K562 (cell line): ENCODE measurements at regions not wholly inside any gene's neighbourhood (a gene's known extent, or its start where the extent isn't known, plus 50 kb on each side); places are given as distances from the start of the nearest gene placed in this dataset.

Source experiments
- ATAC-seq: fragments of 200-7000 bp; cut with Tn5 transposase; 3 replicates; pipeline ENCODE4 v1.9.1; 2020; ENCODE audit warnings: moderate library complexity
- BruUV-seq: library from RNA; stranded (reverse); fragments of 400-500 nt; replicated peaks from 2 replicates; lab custom pipeline; 2021; lab: Mats Ljungman, UMichigan
- CTCF ChIA-PET: fragments of 300-600 bp; formaldehyde crosslinking; extraction: SDS; loops from one replicate; lab custom pipeline; 2021; ENCODE audit warnings: low intra/inter-chr PET ratio; lab: Yijun Ruan, JAX
- POLR2A ChIA-PET: fragments of 300-600, 350-650 bp; sonication (Branson Sonifier 250); formaldehyde crosslinking; extraction: SDS; loops from one replicate; lab custom pipeline; 2021; ENCODE audit warnings: antibody characterized with exemption, inconsistent platforms; lab: Yijun Ruan, JAX
- DNase-seq, 4 experiments: peaks; one replicate each; pipeline versions ENCODE4 v3.0.0 to v3.0.0-alpha.2; 2011 to 2018; ENCODE audit warnings: low spot score in 3 of 4, mixed read lengths in 3 of 4; ENCODE audit errors: extremely low read depth in 1 of 4
- FAIRE-seq: peaks from 2 replicates; lab custom pipeline; 2011; peaks lifted over from hg19 to GRCh38; lab: Jason Lieb, UNC
- H2AFZ ChIP-seq: 2 replicates; pipeline ENCODE4 v1.6.0; 2011; ENCODE audit warnings: low read depth, low read length, control low read depth, inconsistent platforms
- H3K27ac ChIP-seq: fragments of 200-600 bp; 3 replicates; pipeline ENCODE4 v1.8.0; 2011; ENCODE audit warnings: low read depth, mild to moderate bottlenecking, control low read depth, inconsistent platforms, low read length, moderate library complexity, mixed read lengths; ENCODE audit errors: extremely low read depth
- H3K27me3 ChIP-seq, 2 experiments: fragments of 300-600 bp in 1 of 2; 2 replicates in 1 of 2; 3 replicates in 1 of 2; pipeline versions ENCODE4 v1.6.0 to v1.8.0; 2011; ENCODE audit warnings: inconsistent platforms in 2 of 2, low read length in 2 of 2, mild to moderate bottlenecking in 1 of 2, mixed read lengths in 1 of 2, moderate library complexity in 1 of 2; ENCODE audit not compliant: control insufficient read depth in 2 of 2, insufficient read depth in 2 of 2
- H3K36me3 ChIP-seq: fragments of 300-600 bp; 3 replicates; pipeline ENCODE4 v1.8.0; 2011; ENCODE audit warnings: mild to moderate bottlenecking, low read length, inconsistent platforms; ENCODE audit not compliant: control insufficient read depth, insufficient read depth
- H3K4me1 ChIP-seq, 2 experiments: fragments of 200-600 bp in 1 of 2; replicated peaks in 1 of 2; 2 replicates in 1 of 2; 3 replicates in 1 of 2; pipeline versions ENCODE4 v1.5.1 to v1.8.0; 2011; ENCODE audit warnings: inconsistent platforms in 2 of 2, low read length in 2 of 2, mild to moderate bottlenecking in 1 of 2, mixed read lengths in 1 of 2, moderate library complexity in 1 of 2; ENCODE audit not compliant: control insufficient read depth in 2 of 2, insufficient read depth in 2 of 2
- H3K4me2 ChIP-seq: 2 replicates; pipeline ENCODE4 v1.6.1; 2011; ENCODE audit warnings: low read length, control low read depth, inconsistent platforms, mixed read lengths; ENCODE audit not compliant: insufficient read depth
- H3K4me3 ChIP-seq: fragments of 200-600 bp; sonication (generic), shearing (Covaris generic); 2 replicates; pipeline ENCODE4 v1.5.1; 2016; ENCODE audit warnings: control low read depth, inconsistent platforms
- H3K79me2 ChIP-seq: fragments of 200-600 bp; 3 replicates; pipeline ENCODE4 v1.8.0; 2011; ENCODE audit warnings: low read length, inconsistent platforms; ENCODE audit not compliant: control insufficient read depth, insufficient read depth
- H3K9ac ChIP-seq, 2 experiments: 2 replicates each; pipeline versions ENCODE4 v1.6.0 to v1.6.1; 2011; ENCODE audit warnings: low read depth in 2 of 2, low read length in 2 of 2, control low read depth in 1 of 2, inconsistent platforms in 1 of 2, mild to moderate bottlenecking in 1 of 2, mixed read lengths in 1 of 2; ENCODE audit not compliant: insufficient read depth in 1 of 2
- H3K9me1 ChIP-seq: one replicate; pipeline ENCODE4 v1.6.0; 2011; ENCODE audit warnings: inconsistent platforms, mild to moderate bottlenecking, low read length, moderate library complexity; ENCODE audit not compliant: control insufficient read depth, insufficient read depth
- H3K9me3 ChIP-seq: replicated peaks from 2 replicates; pipeline ENCODE4 v1.5.1; 2011; ENCODE audit warnings: low read depth, low read length, inconsistent platforms; ENCODE audit not compliant: control insufficient read depth, insufficient read depth
- H4K20me1 ChIP-seq: replicated peaks from 2 replicates; pipeline ENCODE4 v1.6.1; 2011; ENCODE audit warnings: low read length, inconsistent platforms, mixed read lengths; ENCODE audit not compliant: control insufficient read depth, insufficient read depth
- DEAF1 ChIP-seq: fragments of 450-650 bp; formaldehyde crosslinking; IDR thresholded peaks from 2 replicates; pipeline ENCODE4 v1.4.0; 2020; ENCODE audit warnings: mild to moderate bottlenecking, moderate library complexity
- HDAC1 ChIP-seq, 2 experiments: fragments of 450-650 bp; IDR thresholded peaks; 2 replicates each; pipeline ENCODE4 v1.6.1; 2016 to 2017; ENCODE audit warnings: inconsistent platforms in 1 of 2, mild to moderate bottlenecking in 1 of 2, moderate library complexity in 1 of 2
- TCF7L2 ChIP-seq: fragments of 150-350 bp; IDR thresholded peaks from 2 replicates; pipeline ENCODE4 v1.6.1; 2016; ENCODE audit warnings: low read depth, mild to moderate bottlenecking, low read length, moderate library complexity
- ZC3H11A ChIP-seq: IDR thresholded peaks from 2 replicates; pipeline ENCODE4 v1.6.1; 2012; ENCODE audit warnings: low read depth, low read length, improper control_type of control experiment
- ZNF12 ChIP-seq: sonication (generic); formaldehyde crosslinking; IDR thresholded peaks from 2 replicates; pipeline ENCODE4 v1.4.0; 2020; ENCODE audit warnings: mild to moderate bottlenecking, missing genetic modification reagents
- WGBS: fragments of 100-300 bp; shearing (Covaris generic); methylation state at CpG from one replicate; pipeline ENCODE4 v1.1.6; 2016; ENCODE audit warnings: low coverage, mixed read lengths; ENCODE audit not compliant: insufficient coverage; ENCODE audit errors: missing lambda C conversion rate; 5-methylcytosine and 5-hydroxymethylcytosine counted together
- in situ Hi-C: fragments of 300-500 bp; cut with MboI; formaldehyde crosslinking; loops from 4 replicates; pipeline ENCODE4 v1.15.0; 2018; ENCODE audit warnings: inconsistent platforms, mixed read lengths
- intact Hi-C: fragments of 100-400 bp; cut with micrococcal nuclease; formaldehyde crosslinking; loops from 2 replicates; pipeline ENCODE4 v1.14.2; 2022
- TF ChIP-seq, protein P1 (sequence below): fragments of 250-450 bp; sonication (Bioruptor Pico); IDR thresholded peaks from 2 replicates; pipeline ENCODE4 v1.4.0; 2020; ENCODE audit warnings: mild to moderate bottlenecking, moderate library complexity, borderline replicate concordance

GRCh38 chr18:78640246-78640995, 339.2 kb upstream of the SALL3 start (continued):
- TF ChIP-seq, protein P1, sequence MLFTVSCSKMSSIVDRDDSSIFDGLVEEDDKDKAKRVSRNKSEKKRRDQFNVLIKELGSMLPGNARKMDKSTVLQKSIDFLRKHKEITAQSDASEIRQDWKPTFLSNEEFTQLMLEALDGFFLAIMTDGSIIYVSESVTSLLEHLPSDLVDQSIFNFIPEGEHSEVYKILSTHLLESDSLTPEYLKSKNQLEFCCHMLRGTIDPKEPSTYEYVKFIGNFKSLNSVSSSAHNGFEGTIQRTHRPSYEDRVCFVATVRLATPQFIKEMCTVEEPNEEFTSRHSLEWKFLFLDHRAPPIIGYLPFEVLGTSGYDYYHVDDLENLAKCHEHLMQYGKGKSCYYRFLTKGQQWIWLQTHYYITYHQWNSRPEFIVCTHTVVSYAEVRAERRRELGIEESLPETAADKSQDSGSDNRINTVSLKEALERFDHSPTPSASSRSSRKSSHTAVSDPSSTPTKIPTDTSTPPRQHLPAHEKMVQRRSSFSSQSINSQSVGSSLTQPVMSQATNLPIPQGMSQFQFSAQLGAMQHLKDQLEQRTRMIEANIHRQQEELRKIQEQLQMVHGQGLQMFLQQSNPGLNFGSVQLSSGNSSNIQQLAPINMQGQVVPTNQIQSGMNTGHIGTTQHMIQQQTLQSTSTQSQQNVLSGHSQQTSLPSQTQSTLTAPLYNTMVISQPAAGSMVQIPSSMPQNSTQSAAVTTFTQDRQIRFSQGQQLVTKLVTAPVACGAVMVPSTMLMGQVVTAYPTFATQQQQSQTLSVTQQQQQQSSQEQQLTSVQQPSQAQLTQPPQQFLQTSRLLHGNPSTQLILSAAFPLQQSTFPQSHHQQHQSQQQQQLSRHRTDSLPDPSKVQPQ (CRISPR knock-in tag) = no peak

- Histone ChIP-seq H3K9me3 (no peaks in the 10 kb centered on the region), H3K27ac (no peak overlapping the region), H3K4me2 (no peak overlapping the region), H3K36me3 (no peaks in the 10 kb centered on the region), H3K9ac (no peak overlapping the region), H3K27me3 (peaks cover 0 to 23% of the 10 kb centered on the region in 2 experiments; a peak in 2 of 5 replicates), H2AFZ (no peak overlapping the region), H4K20me1 (no peaks in the 10 kb centered on the region), H3K9me1 (no peaks in the 10 kb centered on the region), H3K4me3 (no peak overlapping the region), H3K79me2 (no peaks in the 10 kb centered on the region), H3K4me1 (no peaks in the 10 kb centered on the region)
- in situ Hi-C loops (no loop called here), intact Hi-C loops (no loop called here)
- no peak for DNase-seq
- TF ChIP-seq HDAC1 (IDR thresholded peaks at IDR 0.05) (no peak), ZNF12 (no peak), ZC3H11A (no peak), DEAF1 (CRISPR knock-in tag) (no peak), TCF7L2 (no peak)
- BruUV-seq = no TSS peak
- ChIA-PET CTCF (no interaction called here), POLR2A (interaction anchor here (0.6 kb wide), 1 partner anchor 774 kb away, joined by 3 read pairs; no protein-coding TSS in a partner anchor)
- 0% methylated on average over 3 of the region's 3 CpGs for whole genome bisulfite sequencing
- ATAC-seq = no peak
- FAIRE-seq = no peak
Observed at GRCh38 chr18:78641689-78642231, 337.9 kb upstream of the SALL3 start.
